ENCODE measurements at regions not wholly inside any gene's neighbourhood (a gene's known extent, or its start where the extent isn't known, plus 50 kb on each side); places are given as distances from the start of the nearest gene placed in this dataset.

- DNase-seq (ENCODE audit: low spot score, unreplicated experiment): no peak
- H3K27me3 Mint-ChIP-seq: no peaks in the 10 kb centered on the region
- no peak overlapping the region for H3K4me3 Mint-ChIP-seq (ENCODE audit: low read depth)
- no peak overlapping the region for H3K27ac Mint-ChIP-seq
- H3K4me1 Mint-ChIP-seq (ENCODE audit: low read depth): no peaks in the 10 kb centered on the region
- H3K9me3 Mint-ChIP-seq (ENCODE audit: low read depth): peaks cover 8% of the 10 kb centered on the region
- no peak for TF ChIP-seq CTCF (IDR thresholded peaks at IDR 0.05; ENCODE audit: unreplicated experiment)
- no peaks in the 10 kb centered on the region for H3K36me3 Mint-ChIP-seq (ENCODE audit: insufficient read depth)
Observed at GRCh38 chr2:147311058-147311430, 533.8 kb upstream of the ACVR2A start.

- H3K4me1 Mint-ChIP-seq (ENCODE audit: low read depth): no peaks in the 10 kb centered on the region
- H3K36me3 Mint-ChIP-seq (ENCODE audit: insufficient read depth): no peaks in the 10 kb centered on the region
- no peaks in the 10 kb centered on the region for H3K27me3 Mint-ChIP-seq
- H3K4me3 Mint-ChIP-seq (ENCODE audit: low read depth): no peak overlapping the region
- H3K27ac Mint-ChIP-seq: no peak overlapping the region
- peaks cover 8% of the 10 kb centered on the region for H3K9me3 Mint-ChIP-seq (ENCODE audit: low read depth)
- DNase-seq (ENCODE audit: low spot score, unreplicated experiment): no peak
- TF ChIP-seq CTCF (IDR thresholded peaks at IDR 0.05; ENCODE audit: unreplicated experiment): no peak
Observed at GRCh38 chr2:147310335-147311057, 534.3 kb upstream of the ACVR2A start.

- H3K27ac Mint-ChIP-seq: no peak overlapping the region
- H3K27me3 Mint-ChIP-seq: no peaks in the 10 kb centered on the region
- peaks cover 3% of the 10 kb centered on the region for H3K9me3 Mint-ChIP-seq (ENCODE audit: low read depth)
- H3K4me3 Mint-ChIP-seq (ENCODE audit: low read depth): no peak overlapping the region
- no peak for TF ChIP-seq CTCF (IDR thresholded peaks at IDR 0.05; ENCODE audit: unreplicated experiment)
- no peaks in the 10 kb centered on the region for H3K4me1 Mint-ChIP-seq (ENCODE audit: low read depth)
- no peak for DNase-seq (ENCODE audit: low spot score, unreplicated experiment)
- H3K36me3 Mint-ChIP-seq (ENCODE audit: insufficient read depth): no peaks in the 10 kb centered on the region
Observed at GRCh38 chr2:147297820-147298219, 547.0 kb upstream of the ACVR2A start.

- no peak for DNase-seq (ENCODE audit: low spot score, unreplicated experiment)
- Mint-ChIP-seq H3K4me1 (ENCODE audit: low read depth) (no peaks in the 10 kb centered on the region), H3K36me3 (ENCODE audit: insufficient read depth) (no peaks in the 10 kb centered on the region), H3K4me3 (ENCODE audit: low read depth) (no peak overlapping the region), H3K27ac (no peak overlapping the region), H3K9me3 (ENCODE audit: low read depth) (no peaks in the 10 kb centered on the region), H3K27me3 (no peaks in the 10 kb centered on the region)
- TF ChIP-seq CTCF (IDR thresholded peaks at IDR 0.05; ENCODE audit: unreplicated experiment): no peak
Observed at GRCh38 chr2:147294825-147295392, 549.9 kb upstream of the ACVR2A start.

- TF ChIP-seq CTCF (IDR thresholded peaks at IDR 0.05; ENCODE audit: unreplicated experiment): no peak
- DNase-seq (ENCODE audit: low spot score, unreplicated experiment): no peak
- no peaks in the 10 kb centered on the region for H3K9me3 Mint-ChIP-seq (ENCODE audit: low read depth)
- H3K4me1 Mint-ChIP-seq (ENCODE audit: low read depth): no peaks in the 10 kb centered on the region
- no peak overlapping the region for H3K27ac Mint-ChIP-seq
- no peaks in the 10 kb centered on the region for H3K36me3 Mint-ChIP-seq (ENCODE audit: insufficient read depth)
- no peak overlapping the region for H3K4me3 Mint-ChIP-seq (ENCODE audit: low read depth)
- H3K27me3 Mint-ChIP-seq: no peaks in the 10 kb centered on the region
Observed at GRCh38 chr2:147293991-147294824, 550.6 kb upstream of the ACVR2A start.

Data from progenitor cell of endocrine pancreas (in vitro differentiated cells).